Ectodermal cell (in vitro differentiated cells): ENCODE measurements at regions not wholly inside any gene's neighbourhood (a gene's known extent, or its start where the extent isn't known, plus 50 kb on each side); places are given as distances from the start of the nearest gene placed in this dataset.

Source experiments
- H3K27ac ChIP-seq: 2 replicates; pipeline ENCODE4 v1.7.0; 2013; ENCODE audit warnings: mild to moderate bottlenecking, low read depth, low read length; ENCODE audit not compliant: insufficient read depth, poor library complexity, severe bottlenecking
- H3K27me3 ChIP-seq: 2 replicates; pipeline ENCODE4 v1.7.0; 2013; ENCODE audit warnings: mild to moderate bottlenecking, low read length; ENCODE audit not compliant: insufficient read depth, control insufficient read depth, poor library complexity, severe bottlenecking
- H3K36me3 ChIP-seq: one replicate; pipeline ENCODE4 v1.7.0; 2013; ENCODE audit warnings: low read length; ENCODE audit not compliant: control insufficient read depth, insufficient read depth
- H3K4me1 ChIP-seq: one replicate; pipeline ENCODE4 v1.7.0; 2013; ENCODE audit warnings: low read length; ENCODE audit not compliant: control insufficient read depth, insufficient read depth
- H3K4me3 ChIP-seq: 2 replicates; pipeline ENCODE4 v1.7.0; 2013; ENCODE audit warnings: low read depth, low read length, control low read depth; ENCODE audit not compliant: insufficient read depth
- H3K9me3 ChIP-seq: 2 replicates; pipeline ENCODE4 v1.7.0; 2013; ENCODE audit warnings: mild to moderate bottlenecking, low read length, moderate library complexity; ENCODE audit not compliant: control insufficient read depth
- WGBS, 2 experiments: methylation state at CpG; one replicate each; pipeline ENCODE4 v1.1.7; 2013; ENCODE audit warnings: missing lambda C conversion rate in 2 of 2; 5-methylcytosine and 5-hydroxymethylcytosine counted together

DNA sequence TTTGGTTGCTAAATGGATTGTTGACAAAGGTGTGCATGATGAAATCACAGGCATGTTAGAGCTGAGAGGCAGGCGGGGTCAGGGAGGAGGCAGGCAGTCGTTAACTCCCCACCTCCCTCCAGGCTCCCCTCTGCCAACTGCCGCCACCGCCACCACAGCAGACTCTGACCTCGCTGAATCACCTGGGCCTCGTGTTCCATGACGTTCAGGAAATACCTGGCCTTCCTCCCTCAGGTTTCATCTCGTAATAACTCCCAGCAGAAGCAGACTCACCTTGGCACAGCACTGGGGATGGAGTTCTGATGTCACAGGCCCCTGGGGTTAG lies 198.5 kb downstream of the KATNAL1 start:
- Histone ChIP-seq H3K27me3 (no peaks in the 10 kb centered on the region), H3K36me3 (no peaks in the 10 kb centered on the region), H3K4me3 (no peak overlapping the region), H3K27ac (no peak overlapping the region), H3K9me3 (no peaks in the 10 kb centered on the region), H3K4me1 (peaks cover 11% of the 10 kb centered on the region)
- 80 to 83% methylated on average over 8 of the region's 8 CpGs for WGBS, 2 experiments

- Histone ChIP-seq H3K27me3 (no peaks in the 10 kb centered on the region), H3K4me3 (no peak overlapping the region), H3K4me1 (peaks cover 6% of the 10 kb centered on the region), H3K27ac (no peak overlapping the region), H3K9me3 (no peaks in the 10 kb centered on the region), H3K36me3 (no peaks in the 10 kb centered on the region)
- 91 to 92% methylated on average over 13 of the region's 13 CpGs for whole genome bisulfite sequencing, 2 experiments
Observed at GRCh38 chr13:30108216-30108912, 199.0 kb downstream of the KATNAL1 start.

DNA sequence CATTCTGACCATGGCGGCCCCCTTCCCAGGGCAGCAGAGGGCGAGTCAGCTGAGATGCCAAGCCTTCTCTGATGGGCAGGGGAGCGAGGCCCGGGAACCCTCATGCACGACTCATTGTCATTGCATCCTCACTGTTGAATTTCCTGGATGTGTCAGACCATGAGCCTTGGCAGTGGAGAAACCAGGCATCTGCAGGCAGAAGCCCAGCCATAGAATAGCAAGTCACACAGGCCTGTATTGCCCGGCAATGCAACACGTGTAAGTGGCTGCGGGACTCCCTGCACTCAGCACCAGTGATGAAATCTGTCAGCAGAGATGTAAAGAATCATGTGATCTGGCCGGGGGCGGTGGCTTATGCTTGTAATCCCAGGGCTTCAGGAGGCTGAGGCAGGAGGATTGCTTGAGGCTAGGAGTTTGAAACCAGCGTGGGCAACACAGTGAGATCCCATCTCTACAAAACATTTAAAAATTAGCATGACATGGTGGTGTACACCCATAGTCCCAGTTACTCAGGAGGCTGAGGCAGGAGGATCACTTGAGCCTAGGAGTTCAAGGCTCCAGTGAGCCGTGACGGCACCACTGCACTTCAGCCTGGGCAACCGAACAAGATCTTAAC lies 199.7 kb downstream of the KATNAL1 start:
- Histone ChIP-seq H3K4me1 (peaks cover 3% of the 10 kb centered on the region), H3K27ac (no peak overlapping the region), H3K27me3 (no peaks in the 10 kb centered on the region), H3K36me3 (no peaks in the 10 kb centered on the region), H3K4me3 (no peak overlapping the region), H3K9me3 (no peaks in the 10 kb centered on the region)
- 89 to 94% methylated on average over 14 of the region's 14 CpGs for WGBS, 2 experiments

- Histone ChIP-seq H3K4me3 (no peak overlapping the region), H3K27me3 (no peaks in the 10 kb centered on the region), H3K27ac (no peak overlapping the region), H3K9me3 (no peaks in the 10 kb centered on the region), H3K36me3 (no peaks in the 10 kb centered on the region), H3K4me1 (peaks cover 3% of the 10 kb centered on the region)
- 94 to 97% methylated on average over 6 of the region's 6 CpGs for WGBS, 2 experiments
Observed at GRCh38 chr13:30107121-30107520, 200.2 kb downstream of the KATNAL1 start.

- Histone ChIP-seq H3K36me3 (no peaks in the 10 kb centered on the region), H3K4me1 (no peaks in the 10 kb centered on the region), H3K27ac (no peak overlapping the region), H3K27me3 (no peaks in the 10 kb centered on the region), H3K9me3 (no peaks in the 10 kb centered on the region), H3K4me3 (no peak overlapping the region)
- 74 to 75% methylated on average over 8 of the region's 8 CpGs for WGBS, 2 experiments
Observed at GRCh38 chr13:30105381-30105780, 202.0 kb downstream of the KATNAL1 start.

- Histone ChIP-seq H3K27me3 (no peaks in the 10 kb centered on the region), H3K4me3 (no peak overlapping the region), H3K9me3 (no peaks in the 10 kb centered on the region), H3K36me3 (no peaks in the 10 kb centered on the region), H3K27ac (no peak overlapping the region), H3K4me1 (no peaks in the 10 kb centered on the region)
- 94 to 96% methylated on average over 5 of the region's 5 CpGs for WGBS, 2 experiments
Observed at GRCh38 chr13:30103161-30103840, 204.1 kb downstream of the KATNAL1 start.

- Histone ChIP-seq H3K9me3 (no peaks in the 10 kb centered on the region), H3K27me3 (no peaks in the 10 kb centered on the region), H3K4me3 (no peak overlapping the region), H3K27ac (no peak overlapping the region), H3K4me1 (no peaks in the 10 kb centered on the region), H3K36me3 (no peaks in the 10 kb centered on the region)
- 94 to 97% methylated on average over 4 of the region's 4 CpGs for WGBS, 2 experiments
Observed at GRCh38 chr13:30100226-30100625, 207.1 kb downstream of the KATNAL1 start.

DNA sequence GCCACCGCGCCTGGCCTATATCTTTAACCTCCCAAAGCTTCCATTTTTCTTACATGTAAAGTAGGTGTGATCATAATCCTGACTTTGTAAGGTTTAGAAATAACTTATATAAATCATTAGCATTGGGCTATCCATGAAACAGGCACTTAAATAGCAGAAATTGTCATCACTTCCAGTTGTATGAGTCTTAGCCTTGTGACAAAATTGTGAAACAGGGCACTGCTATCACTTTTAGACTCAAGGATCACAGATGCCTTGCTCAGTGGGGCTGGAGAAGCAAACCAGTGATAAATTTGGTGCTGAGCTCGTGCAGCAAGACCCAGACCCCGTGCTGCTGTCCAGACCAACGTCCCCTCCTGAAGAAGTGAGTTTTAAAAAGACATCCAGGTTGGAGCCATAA lies 209.7 kb downstream of the KATNAL1 start:
- H3K27ac ChIP-seq, result no peak overlapping the region
- no peak overlapping the region for H3K4me3 ChIP-seq
- no peaks in the 10 kb centered on the region for H3K4me1 ChIP-seq
- H3K9me3 ChIP-seq, result no peaks in the 10 kb centered on the region
- 80 to 81% methylated on average over 4 to 5 of the region's 5 CpGs for WGBS, 2 experiments
- no peaks in the 10 kb centered on the region for H3K36me3 ChIP-seq
- H3K27me3 ChIP-seq, result no peaks in the 10 kb centered on the region

- Histone ChIP-seq H3K27ac (no peak overlapping the region), H3K27me3 (no peaks in the 10 kb centered on the region), H3K36me3 (no peaks in the 10 kb centered on the region), H3K9me3 (no peaks in the 10 kb centered on the region), H3K4me1 (no peaks in the 10 kb centered on the region), H3K4me3 (no peak overlapping the region)
- 90 to 97% methylated on average over 5 of the region's 5 CpGs for WGBS, 2 experiments
Observed at GRCh38 chr13:30097089-30097488, 210.3 kb downstream of the KATNAL1 start.

GRCh38 chr13:30094015-30094414 lies 213.3 kb downstream of the KATNAL1 start:
- WGBS, 2 experiments, result 93 to 94% methylated on average over 5 of the region's 5 CpGs
- no peaks in the 10 kb centered on the region for H3K9me3 ChIP-seq
- H3K4me1 ChIP-seq, result no peaks in the 10 kb centered on the region
- H3K27ac ChIP-seq, result no peak overlapping the region
- H3K27me3 ChIP-seq, result no peaks in the 10 kb centered on the region
- H3K4me3 ChIP-seq, result no peak overlapping the region
- no peaks in the 10 kb centered on the region for H3K36me3 ChIP-seq
